Type B pancreatic cell (in vitro differentiated cells): ENCODE measurements at regions not wholly inside any gene's neighbourhood (a gene's known extent, or its start where the extent isn't known, plus 50 kb on each side); places are given as distances from the start of the nearest gene placed in this dataset.

Experiments used
- DNase-seq: peaks from one replicate; pipeline ENCODE4 v3.0.0; 2021; ENCODE audit warnings: mixed read lengths; ENCODE audit not compliant: unreplicated experiment; ENCODE audit errors: extremely low spot score
- H3K27ac Mint-ChIP-seq: 2 replicates; pipeline ENCODE4 v1.8.0; 2021; ENCODE audit warnings: mild to moderate bottlenecking, mixed read lengths
- H3K27me3 Mint-ChIP-seq: 2 replicates; pipeline ENCODE4 v1.8.0; 2021; ENCODE audit warnings: mixed read lengths
- H3K36me3 Mint-ChIP-seq: 2 replicates; pipeline ENCODE4 v1.8.0; 2021; ENCODE audit warnings: mixed read lengths
- H3K4me1 Mint-ChIP-seq: one replicate; pipeline ENCODE4 v1.8.0; 2021; ENCODE audit warnings: mixed read lengths; ENCODE audit not compliant: unreplicated experiment
- H3K4me3 Mint-ChIP-seq: 2 replicates; pipeline ENCODE4 v1.8.0; 2021; ENCODE audit warnings: mild to moderate bottlenecking, mixed read lengths
- H3K9me3 Mint-ChIP-seq: 2 replicates; pipeline ENCODE4 v1.8.0; 2021; ENCODE audit warnings: mixed read lengths
- CTCF ChIP-seq: fragments of 200-600 bp; sonication (generic); conservative IDR thresholded peaks from 2 replicates; pipeline ENCODE4 v1.5.0; 2021; ENCODE audit warnings: antibody characterized with exemption, mild to moderate bottlenecking

- DNase-seq: no peak
- Mint-ChIP-seq H3K9me3 (peaks cover 4% of the 10 kb centered on the region), H3K4me1 (no peaks in the 10 kb centered on the region), H3K4me3 (no peak overlapping the region), H3K36me3 (no peaks in the 10 kb centered on the region), H3K27ac (no peak overlapping the region), H3K27me3 (peaks cover 3% of the 10 kb centered on the region)
- no peak for TF ChIP-seq CTCF
These were observed 1327.1 kb downstream of the MAT2B start for GRCh38 chr5:164832516-164832915.

GRCh38 chr5:164844348-164844747, 1338.9 kb downstream of the MAT2B start:
- Mint-ChIP-seq H3K27ac (no peak overlapping the region), H3K4me1 (no peaks in the 10 kb centered on the region), H3K4me3 (no peak overlapping the region), H3K9me3 (no peaks in the 10 kb centered on the region), H3K36me3 (no peaks in the 10 kb centered on the region), H3K27me3 (no peaks in the 10 kb centered on the region)
- TF ChIP-seq CTCF: no peak
- DNase-seq: no peak

- no peak for DNase-seq
- no peak for TF ChIP-seq CTCF
- Mint-ChIP-seq H3K9me3 (peaks cover 5% of the 10 kb centered on the region), H3K4me3 (no peak overlapping the region), H3K36me3 (no peaks in the 10 kb centered on the region), H3K27me3 (no peaks in the 10 kb centered on the region), H3K4me1 (no peaks in the 10 kb centered on the region), H3K27ac (no peak overlapping the region)
These were observed 1355.5 kb downstream of the MAT2B start for GRCh38 chr5:164860896-164861295.

GRCh38 chr5:164861610-164862009, 1356.2 kb downstream of the MAT2B start:
- DNase-seq: no peak
- no peaks in the 10 kb centered on the region for H3K36me3 Mint-ChIP-seq
- H3K4me3 Mint-ChIP-seq: no peak overlapping the region
- no peaks in the 10 kb centered on the region for H3K27me3 Mint-ChIP-seq
- no peaks in the 10 kb centered on the region for H3K4me1 Mint-ChIP-seq
- no peak overlapping the region for H3K27ac Mint-ChIP-seq
- H3K9me3 Mint-ChIP-seq: peaks cover 5% of the 10 kb centered on the region
- no peak for TF ChIP-seq CTCF

GRCh38 chr5:164868761-164869160, 1363.3 kb downstream of the MAT2B start:
- Mint-ChIP-seq H3K4me1 (peaks cover 8% of the 10 kb centered on the region), H3K9me3 (no peaks in the 10 kb centered on the region), H3K27ac (no peak overlapping the region), H3K4me3 (no peak overlapping the region), H3K27me3 (no peaks in the 10 kb centered on the region), H3K36me3 (no peaks in the 10 kb centered on the region)
- no peak for TF ChIP-seq CTCF
- DNase-seq: no peak

GRCh38 chr5:164869325-164869724, 1363.9 kb downstream of the MAT2B start:
- no peaks in the 10 kb centered on the region for H3K27me3 Mint-ChIP-seq
- H3K9me3 Mint-ChIP-seq: no peaks in the 10 kb centered on the region
- H3K4me3 Mint-ChIP-seq: no peak overlapping the region
- no peaks in the 10 kb centered on the region for H3K36me3 Mint-ChIP-seq
- TF ChIP-seq CTCF: no peak
- DNase-seq: no peak
- H3K27ac Mint-ChIP-seq: no peak overlapping the region
- peaks cover 8% of the 10 kb centered on the region for H3K4me1 Mint-ChIP-seq
